Right lobe of liver (tissue), 6 donors: ENCODE measurements at regions not wholly inside any gene's neighbourhood (a gene's known extent, or its start where the extent isn't known, plus 50 kb on each side); places are given as distances from the start of the nearest gene placed in this dataset.

ENCODE experiments used
- ATAC-seq, 4 donors: fragments of 200-7000 bp; cut with Tn5 transposase; one replicate each; pipeline ENCODE4 v1.9.1; 2020; ENCODE audit warnings: mild to moderate bottlenecking in 4 of 4, moderate library complexity in 4 of 4
- DNase-seq, 3 donors: peaks; one replicate each; pipeline ENCODE4 v3.0.0-alpha.2; 2020
- H3K27ac ChIP-seq, 3 donors: fragments of 200-600 bp; one replicate each; pipeline ENCODE4 v1.8.0; 2022
- H3K27me3 ChIP-seq, 2 donors: fragments of 200-600 bp; one replicate each; pipeline ENCODE4 v1.8.0; 2022
- H3K36me3 ChIP-seq, 4 donors: fragments of 200-600 bp; sonication (generic) in 1 of 4; one replicate each; pipeline versions ENCODE4 v1.5.1 to v1.8.0; 2017 to 2022; ENCODE audit warnings: control low read depth in 1 of 4
- H3K4me1 ChIP-seq, 4 donors: fragments of 200-600 bp; sonication (generic) in 1 of 4; one replicate each; pipeline versions ENCODE4 v1.5.1 to v1.8.0; 2017 to 2022; ENCODE audit warnings: control low read depth in 1 of 4
- H3K4me3 ChIP-seq, 3 donors: fragments of 200-600 bp; one replicate each; pipeline ENCODE4 v1.8.0; 2022
- H3K9me3 ChIP-seq, 4 donors: fragments of 200-600 bp; sonication (generic) in 1 of 4; one replicate each; pipeline versions ENCODE4 v1.5.1 to v1.8.0; 2017 to 2022; ENCODE audit warnings: control low read depth in 1 of 4
- CTCF ChIP-seq, 4 donors: fragments of 200-600 bp in 3 of 4; fragments of 450-650 bp in 1 of 4; IDR thresholded peaks; one replicate each; pipeline versions ENCODE4 v1.5.1 to v1.8.0; 2016 to 2022; ENCODE audit warnings: antibody characterized with exemption in 4 of 4, mild to moderate bottlenecking in 2 of 4
- POLR2A ChIP-seq: fragments of 450-650 bp; IDR thresholded peaks from one replicate; pipeline ENCODE4 v1.6.1; 2017; ENCODE audit warnings: antibody characterized with exemption, mild to moderate bottlenecking
- WGBS: methylation state at CpG from one replicate; pipeline ENCODE4 v1.1.6; 2018; ENCODE audit warnings: low coverage, low lambda C conversion rate; ENCODE audit not compliant: insufficient coverage; ENCODE audit errors: missing lambda C conversion rate; 5-methylcytosine and 5-hydroxymethylcytosine counted together
- intact Hi-C, 2 donors: fragments of 100-400 bp; cut with DNase I; formaldehyde crosslinking; loops; one replicate each; pipeline versions ENCODE4 v1.11.2 to v1.14.1; 2022
- donor health status: DM: no; HTN: yes; CAD: no.
- donor health status: DM: no; HTN: no; CAD: no.
- donor health status: DM: no; HTN: no; CAD: no.
- donor health status: DM: no; HTN: yes; CAD: no.
- donor health status: DM: no; HTN: yes; CAD: no.

GRCh38 chr2:236870370-236870769, 215.3 kb upstream of the COPS8 start:
- Histone ChIP-seq H3K4me1 (no peaks in the 10 kb centered on the region), H3K9me3 (no peaks in the 10 kb centered on the region), H3K4me3 (no peak overlapping the region), H3K27ac (peak overlapping the region in 1 of 3 donors; percentile 37), H3K36me3 (no peaks in the 10 kb centered on the region), H3K27me3 (no peaks in the 10 kb centered on the region)
- ATAC-seq: no peak
- TF ChIP-seq CTCF (IDR thresholded peaks at IDR 0.05) (no peak), POLR2A (no peak)
- DNase-seq: peak in 1 of 3 donors; percentile 11
- 40% methylated on average over 4 of the region's 4 CpGs for WGBS
- intact Hi-C loops: no loop called here

GRCh38 chr2:236871500-236872001, 214.1 kb upstream of the COPS8 start:
- no peaks in the 10 kb centered on the region for H3K36me3 ChIP-seq
- H3K9me3 ChIP-seq: no peaks in the 10 kb centered on the region
- TF ChIP-seq CTCF (IDR thresholded peaks at IDR 0.05) (no peak), POLR2A (no peak)
- intact Hi-C loops: no loop called here
- DNase-seq (peak in 1 of 3 donors; percentile 54), ATAC-seq (peak; percentile 73 to 81 (median 80))
- peak overlapping the region in 1 of 3 donors; percentile 37 for H3K27ac ChIP-seq
- 35% methylated on average over 6 of the region's 6 CpGs for WGBS
- no peaks in the 10 kb centered on the region for H3K4me1 ChIP-seq
- no peaks in the 10 kb centered on the region for H3K27me3 ChIP-seq
- H3K4me3 ChIP-seq: no peak overlapping the region

- TF ChIP-seq POLR2A (no peak), CTCF (IDR thresholded peaks at IDR 0.05) (no peak)
- WGBS: 75% methylated on average over 4 of the region's 4 CpGs
- H3K36me3 ChIP-seq: no peaks in the 10 kb centered on the region
- intact Hi-C loops: no loop called here
- ATAC-seq (peak in 2 of 4 donors; percentile 12 to 18), DNase-seq (peak in 1 of 3 donors; percentile 25)
- H3K9me3 ChIP-seq: no peaks in the 10 kb centered on the region
- H3K27me3 ChIP-seq: no peaks in the 10 kb centered on the region
- H3K27ac ChIP-seq: peak overlapping the region in 2 of 3 donors; percentile 37
- no peak overlapping the region for H3K4me3 ChIP-seq
- H3K4me1 ChIP-seq: no peaks in the 10 kb centered on the region
These were observed 213.7 kb upstream of the COPS8 start for GRCh38 chr2:236872015-236872414.

- Histone ChIP-seq H3K9me3 (no peaks in the 10 kb centered on the region), H3K4me1 (no peaks in the 10 kb centered on the region), H3K27me3 (no peaks in the 10 kb centered on the region), H3K4me3 (no peak overlapping the region), H3K36me3 (no peaks in the 10 kb centered on the region), H3K27ac (no peak overlapping the region)
- TF ChIP-seq CTCF (IDR thresholded peaks at IDR 0.05): no peak
- no peak for TF ChIP-seq POLR2A
- DNase-seq: peak in 1 of 3 donors; percentile 28
- 75% methylated on average over 1 of the region's 7 CpGs for WGBS
- intact Hi-C loops: no loop called here
- no peak for ATAC-seq
These were observed 212.7 kb upstream of the COPS8 start for GRCh38 chr2:236872981-236873380.

- WGBS: 63% methylated on average over 4 of the region's 4 CpGs
- Histone ChIP-seq H3K27ac (no peak overlapping the region), H3K27me3 (no peaks in the 10 kb centered on the region), H3K4me1 (no peaks in the 10 kb centered on the region), H3K36me3 (no peaks in the 10 kb centered on the region), H3K4me3 (no peak overlapping the region), H3K9me3 (no peaks in the 10 kb centered on the region)
- intact Hi-C loops: no loop called here
- DNase-seq (no peak), ATAC-seq (no peak)
- TF ChIP-seq POLR2A: no peak
- no peak for TF ChIP-seq CTCF (IDR thresholded peaks at IDR 0.05)
These were observed 212.1 kb upstream of the COPS8 start for GRCh38 chr2:236873636-236874035.
